ENCODE measurements at regions not wholly inside any gene's neighbourhood (a gene's known extent, or its start where the extent isn't known, plus 50 kb on each side); places are given as distances from the start of the nearest gene placed in this dataset.

GRCh38 chr3:105222568-105223093 is 144.1 kb upstream of the ALCAM start:
- no peak overlapping the region for H3K27ac Mint-ChIP-seq
- POLR2A ChIA-PET: no interaction called here
- H3K4me1 Mint-ChIP-seq: no peaks in the 10 kb centered on the region
- TF ChIP-seq CTCF (IDR thresholded peaks at IDR 0.05): no peak
- intact Hi-C loops (cut with micrococcal nuclease): loop anchor here (10.0 kb wide), 1 partner anchor 418 kb away; no protein-coding TSS in a partner anchor
- H3K36me3 Mint-ChIP-seq (ENCODE audit: low read depth): no peaks in the 10 kb centered on the region
- CTCF ChIA-PET: no interaction called here
- no peak overlapping the region for H3K4me3 Mint-ChIP-seq
- no peaks in the 10 kb centered on the region for H3K27me3 Mint-ChIP-seq
- H3K9me3 Mint-ChIP-seq: no peaks in the 10 kb centered on the region
- no peak for ATAC-seq (ENCODE audit: low read depth)
- no peak for DNase-seq

GRCh38 chr3:105223815-105224214 is 142.9 kb upstream of the ALCAM start:
- ATAC-seq (ENCODE audit: low read depth) (no peak), DNase-seq (no peak)
- Mint-ChIP-seq H3K27me3 (peaks cover under 1% of the 10 kb centered on the region), H3K27ac (no peak overlapping the region), H3K4me3 (no peak overlapping the region), H3K36me3 (ENCODE audit: low read depth) (no peaks in the 10 kb centered on the region), H3K4me1 (no peaks in the 10 kb centered on the region), H3K9me3 (peaks cover 3% of the 10 kb centered on the region)
- ChIA-PET CTCF (no interaction called here), POLR2A (no interaction called here)
- intact Hi-C loops (cut with micrococcal nuclease): loop anchor here (10.0 kb wide), 1 partner anchor 419 kb away; no protein-coding TSS in a partner anchor
- no peak for TF ChIP-seq CTCF (IDR thresholded peaks at IDR 0.05)

- intact Hi-C loops (cut with micrococcal nuclease): loop anchor here (10.0 kb wide), 1 partner anchor 424 kb away; no protein-coding TSS in a partner anchor
- H3K9me3 Mint-ChIP-seq: peaks cover 7% of the 10 kb centered on the region
- H3K4me3 Mint-ChIP-seq: no peak overlapping the region
- DNase-seq (no peak), ATAC-seq (ENCODE audit: low read depth) (no peak)
- ChIA-PET POLR2A (interaction anchor here (0.7 kb wide), 1 partner anchor 162 kb away, joined by 3 read pairs; no protein-coding TSS in a partner anchor), CTCF (interaction anchor here (0.9 kb wide), 1 partner anchor 17 kb away, joined by 3 read pairs; no protein-coding TSS in a partner anchor)
- no peak for TF ChIP-seq CTCF (IDR thresholded peaks at IDR 0.05)
- no peaks in the 10 kb centered on the region for H3K36me3 Mint-ChIP-seq (ENCODE audit: low read depth)
- H3K27ac Mint-ChIP-seq: no peak overlapping the region
- H3K4me1 Mint-ChIP-seq: no peaks in the 10 kb centered on the region
- peaks cover 5% of the 10 kb centered on the region for H3K27me3 Mint-ChIP-seq
Measured at GRCh38 chr3:105228696-105229095, 138.0 kb upstream of the ALCAM start.

- DNase-seq: no peak
- Mint-ChIP-seq H3K27me3 (peaks cover 6% of the 10 kb centered on the region), H3K9me3 (peaks cover 7% of the 10 kb centered on the region), H3K36me3 (ENCODE audit: low read depth) (no peaks in the 10 kb centered on the region), H3K4me1 (no peaks in the 10 kb centered on the region), H3K4me3 (no peak overlapping the region), H3K27ac (no peak overlapping the region)
- TF ChIP-seq CTCF (IDR thresholded peaks at IDR 0.05): no peak
- ATAC-seq (ENCODE audit: low read depth): no peak
- POLR2A ChIA-PET: no interaction called here
- CTCF ChIA-PET: no interaction called here
- intact Hi-C loops (cut with micrococcal nuclease): loop anchor here (10.0 kb wide), 2 partner anchors 62 to 958 kb away; no protein-coding TSS in a partner anchor
Measured at GRCh38 chr3:105232553-105232952, 134.2 kb upstream of the ALCAM start.

- Mint-ChIP-seq H3K36me3 (ENCODE audit: low read depth) (no peaks in the 10 kb centered on the region), H3K4me1 (no peaks in the 10 kb centered on the region), H3K9me3 (peaks cover 7% of the 10 kb centered on the region), H3K4me3 (no peak overlapping the region), H3K27ac (no peak overlapping the region), H3K27me3 (peaks cover 7% of the 10 kb centered on the region)
- ChIA-PET POLR2A (no interaction called here), CTCF (no interaction called here)
- intact Hi-C loops (cut with micrococcal nuclease): loop anchor here (10.0 kb wide), 2 partner anchors 62 to 958 kb away; no protein-coding TSS in a partner anchor
- DNase-seq (no peak), ATAC-seq (ENCODE audit: low read depth) (no peak)
- no peak for TF ChIP-seq CTCF (IDR thresholded peaks at IDR 0.05)
Measured at GRCh38 chr3:105233010-105233409, 133.7 kb upstream of the ALCAM start.
